GM13977 (cell line): ENCODE measurements at regions not wholly inside any gene's neighbourhood (a gene's known extent, or its start where the extent isn't known, plus 50 kb on each side); places are given as distances from the start of the nearest gene placed in this dataset.
"Not testable (repeated sequence)": the region's sequence is repeated elsewhere in the genome, so short reads cannot be mapped to it uniquely, and the experiment has no call there.

Experiments used
- DNase-seq: peaks from one replicate; pipeline ENCODE4 v3.0.0; 2012; ENCODE audit warnings: low spot score
- CTCF ChIP-seq: IDR thresholded peaks from 2 replicates; pipeline ENCODE4 v1.5.1; 2012; ENCODE audit warnings: mild to moderate bottlenecking, control low read depth; ENCODE audit not compliant: insufficient read depth; ENCODE audit errors: extremely low read depth, missing control alignments
- in situ Hi-C: fragments of 300-500 bp; cut with MboI; formaldehyde crosslinking; loops from one replicate; pipeline ENCODE4 v1.12.0; 2022; ENCODE audit warnings: low sequenced_read_pairs, low pct_unique_long_range_greater_than_20kb, mixed read lengths, inconsistent platforms; ENCODE audit not compliant: unreplicated experiment

DNA sequence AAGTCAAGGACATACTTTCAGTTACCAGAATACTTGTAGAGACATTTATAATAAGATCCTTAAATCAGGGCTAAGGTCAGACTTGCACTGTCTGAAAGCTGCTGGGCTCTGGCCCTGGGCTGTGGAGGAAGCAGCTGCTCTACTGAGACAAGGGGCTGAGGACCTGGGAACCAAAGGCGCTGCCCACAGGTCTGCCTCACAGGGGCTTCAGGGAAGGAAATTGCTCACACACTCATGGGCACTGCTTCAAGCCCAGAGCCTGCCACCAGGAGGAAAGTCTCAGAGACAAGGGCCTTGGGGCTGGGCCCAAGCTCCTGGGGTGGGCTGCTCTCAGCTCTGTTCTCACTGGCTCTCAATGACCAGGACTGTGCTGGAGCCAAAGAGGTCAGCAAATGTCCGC is 614.1 kb downstream of the RPIA start:
- in situ Hi-C loops = not testable (repeated sequence)

DNA sequence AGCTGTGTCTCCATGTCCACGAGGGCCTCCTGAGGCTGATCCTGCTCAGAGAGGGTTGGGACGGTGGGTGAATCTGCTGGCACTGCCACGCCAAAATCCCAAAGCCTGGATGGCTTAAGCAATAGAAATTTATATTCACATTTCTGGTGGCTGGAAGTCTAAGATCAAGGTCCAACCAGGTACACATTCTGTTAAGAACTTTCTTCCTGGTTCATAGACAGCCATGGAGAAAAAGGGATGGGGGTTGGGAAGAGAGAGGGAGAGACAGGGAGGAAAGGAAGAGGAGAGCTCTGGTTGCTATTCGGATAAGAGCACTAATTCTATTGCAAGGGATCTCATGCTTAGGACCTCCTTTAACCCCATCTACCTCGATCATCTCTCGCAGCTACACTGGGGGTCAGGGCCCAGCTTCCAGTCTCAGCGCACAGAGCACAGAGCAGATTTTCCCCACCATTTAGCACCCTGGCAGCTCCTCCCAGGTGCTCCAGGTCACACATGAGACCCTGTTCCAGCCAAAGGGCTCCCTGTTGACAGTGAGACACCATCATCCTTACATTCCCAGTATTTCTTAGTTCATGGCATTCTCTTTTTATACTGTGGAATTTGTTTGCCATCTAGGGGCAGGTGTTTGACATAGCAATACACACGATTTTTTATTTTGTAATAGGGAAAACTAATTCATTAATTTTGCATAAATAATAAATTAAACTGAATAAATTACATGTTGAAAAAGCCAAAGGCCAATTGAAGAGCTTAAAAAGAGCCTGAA is 615.6 kb downstream of the RPIA start:
- in situ Hi-C loops, DNase-seq: not testable (repeated sequence)

More for the DNA sequence above, 614.1 kb downstream of the RPIA start:
- not testable (repeated sequence) for DNase-seq

GRCh38 chr2:89318990-89319389 is 627.5 kb downstream of the RPIA start:
- in situ Hi-C loops, DNase-seq: not testable (repeated sequence)

DNA sequence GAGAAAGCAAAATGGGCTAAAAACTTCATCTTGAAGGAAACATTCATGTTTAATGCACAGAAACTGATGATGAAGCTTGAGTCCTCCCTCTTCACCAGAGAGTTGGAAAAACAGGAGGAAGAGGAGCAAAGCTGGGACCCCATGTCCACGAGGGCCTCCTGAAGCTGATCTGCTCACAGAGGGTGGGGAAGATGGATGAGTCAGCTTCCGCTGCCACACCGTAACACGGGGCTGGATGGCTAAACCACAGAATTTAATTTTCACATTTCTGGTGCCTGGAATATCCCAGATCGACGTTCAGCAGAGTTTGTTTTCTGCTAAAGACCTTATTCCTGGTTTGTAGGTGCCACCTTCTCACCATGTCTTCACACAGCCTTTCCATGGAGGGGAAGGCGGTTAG is 634.4 kb downstream of the RPIA start:
- in situ Hi-C loops, DNase-seq: not testable (repeated sequence)

GRCh38 chr2:89326455-89326854 is 635.0 kb downstream of the RPIA start:
- DNase-seq, in situ Hi-C loops: not testable (repeated sequence)
- peak; percentile 20 for TF ChIP-seq CTCF

DNA sequence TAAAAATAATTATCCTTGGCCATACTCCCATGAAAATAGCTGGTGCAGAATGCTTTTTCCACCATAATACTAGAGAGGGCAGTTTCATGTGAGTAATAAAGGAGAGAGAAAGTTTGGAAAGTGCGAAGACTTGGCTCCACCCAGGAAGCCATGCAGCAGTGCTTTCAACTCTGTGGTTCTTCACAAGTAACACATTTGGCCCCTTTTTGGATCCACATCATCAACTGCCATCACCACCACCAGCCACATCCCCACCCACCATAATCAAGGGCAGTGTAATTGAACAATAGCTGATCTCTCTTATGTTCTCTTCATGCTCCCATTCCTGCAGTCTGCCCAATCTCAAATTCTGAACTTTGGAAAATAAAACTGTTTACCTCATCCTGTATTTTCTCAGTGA is 637.3 kb downstream of the RPIA start:
- in situ Hi-C loops, DNase-seq: not testable (repeated sequence)
